Epithelial cell of esophagus (primary cell): ENCODE measurements at regions not wholly inside any gene's neighbourhood (a gene's known extent, or its start where the extent isn't known, plus 50 kb on each side); places are given as distances from the start of the nearest gene placed in this dataset.

Experiments
- DNase-seq: peaks from one replicate; pipeline ENCODE4 v3.0.0; 2010; ENCODE audit warnings: low read depth
- H3K4me3 ChIP-seq: 2 replicates; pipeline ENCODE4 v1.5.1; 2011; ENCODE audit warnings: mild to moderate bottlenecking, low read length, control low read depth
- CTCF ChIP-seq: IDR thresholded peaks from 2 replicates; pipeline ENCODE4 v1.5.1; 2011; ENCODE audit warnings: low read depth, mild to moderate bottlenecking, low read length, control low read depth, inconsistent platforms; ENCODE audit not compliant: insufficient read depth; ENCODE audit errors: missing control alignments

GRCh38 chr10:26914898-26915297 lies 54.1 kb upstream of the ABI1 start:
- H3K4me3 ChIP-seq = no peak overlapping the region

DNA sequence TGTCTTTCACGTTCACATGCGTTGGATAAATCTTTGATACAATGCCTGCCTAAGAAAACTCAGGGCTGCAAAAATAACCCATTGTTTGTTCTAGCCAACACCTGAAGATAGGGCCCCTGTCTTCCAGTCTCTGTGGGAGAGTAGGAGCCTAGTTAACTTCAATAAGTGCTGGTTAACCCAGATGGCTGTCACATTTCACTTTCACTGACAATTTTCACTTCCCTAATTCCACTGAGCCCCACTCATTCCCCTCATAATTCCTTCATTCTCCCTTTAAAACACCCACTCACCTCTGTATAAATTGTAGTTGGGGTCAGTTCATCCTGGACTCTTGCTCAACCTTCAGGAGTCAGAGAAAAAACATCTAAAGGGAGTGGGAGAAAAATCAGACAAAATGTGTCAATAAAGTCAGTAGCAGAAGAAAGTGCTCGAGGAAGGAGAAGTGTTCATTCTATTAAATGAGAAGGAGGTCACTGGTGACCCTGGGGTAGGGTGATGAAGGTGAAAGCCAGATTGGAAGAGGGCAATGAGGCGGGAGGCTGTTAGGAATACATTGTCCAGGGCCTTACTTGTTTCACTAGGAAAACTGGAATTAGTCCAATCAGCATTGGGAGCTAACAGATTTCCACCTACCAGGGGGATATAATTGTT lies 51.2 kb upstream of the ABI1 start:
- no peak for TF ChIP-seq CTCF
- DNase-seq = no peak
- H3K4me3 ChIP-seq = no peak overlapping the region

More at GRCh38 chr10:26914898-26915297, 54.1 kb upstream of the ABI1 start:
- no peak for DNase-seq
- no peak for TF ChIP-seq CTCF
